ENCODE measurements at regions not wholly inside any gene's neighbourhood (a gene's known extent, or its start where the extent isn't known, plus 50 kb on each side); places are given as distances from the start of the nearest gene placed in this dataset.

DNA sequence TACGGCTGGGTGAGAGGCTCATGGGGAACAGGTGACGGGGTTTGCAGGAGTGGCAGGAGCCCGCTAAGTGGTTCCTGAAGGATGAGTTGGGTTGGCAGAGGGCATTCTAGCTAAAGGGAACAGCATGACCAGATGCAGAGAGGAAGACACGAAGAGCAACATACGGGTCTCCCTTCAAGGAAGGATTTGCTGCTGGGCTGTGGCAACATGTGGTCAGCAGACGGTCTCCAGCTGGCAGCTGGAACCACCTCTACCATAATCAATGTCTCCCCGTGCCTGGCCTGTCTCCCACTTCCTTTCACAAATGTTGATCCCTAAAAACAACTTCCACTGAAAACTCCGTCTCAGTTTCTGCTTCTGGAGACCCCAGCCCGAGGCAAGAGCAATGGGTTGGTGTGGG, 80.6 kb upstream of the SULF2 start:
- TF ChIP-seq, protein P1, sequence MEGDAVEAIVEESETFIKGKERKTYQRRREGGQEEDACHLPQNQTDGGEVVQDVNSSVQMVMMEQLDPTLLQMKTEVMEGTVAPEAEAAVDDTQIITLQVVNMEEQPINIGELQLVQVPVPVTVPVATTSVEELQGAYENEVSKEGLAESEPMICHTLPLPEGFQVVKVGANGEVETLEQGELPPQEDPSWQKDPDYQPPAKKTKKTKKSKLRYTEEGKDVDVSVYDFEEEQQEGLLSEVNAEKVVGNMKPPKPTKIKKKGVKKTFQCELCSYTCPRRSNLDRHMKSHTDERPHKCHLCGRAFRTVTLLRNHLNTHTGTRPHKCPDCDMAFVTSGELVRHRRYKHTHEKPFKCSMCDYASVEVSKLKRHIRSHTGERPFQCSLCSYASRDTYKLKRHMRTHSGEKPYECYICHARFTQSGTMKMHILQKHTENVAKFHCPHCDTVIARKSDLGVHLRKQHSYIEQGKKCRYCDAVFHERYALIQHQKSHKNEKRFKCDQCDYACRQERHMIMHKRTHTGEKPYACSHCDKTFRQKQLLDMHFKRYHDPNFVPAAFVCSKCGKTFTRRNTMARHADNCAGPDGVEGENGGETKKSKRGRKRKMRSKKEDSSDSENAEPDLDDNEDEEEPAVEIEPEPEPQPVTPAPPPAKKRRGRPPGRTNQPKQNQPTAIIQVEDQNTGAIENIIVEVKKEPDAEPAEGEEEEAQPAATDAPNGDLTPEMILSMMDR (IDR thresholded peaks at IDR 0.05) = no peak
- no peak for TF ChIP-seq POLR2AphosphoS5 (IDR thresholded peaks at IDR 0.05; ENCODE audit: insufficient read depth in 1 of 2, low read depth in 1 of 2)
